Liver (tissue), 3 donors: ENCODE measurements at regions not wholly inside any gene's neighbourhood (a gene's known extent, or its start where the extent isn't known, plus 50 kb on each side); places are given as distances from the start of the nearest gene placed in this dataset.

ENCODE experiments used
- CTCF ChIP-seq: fragments of 150-350 bp; IDR thresholded peaks from 2 replicates; pipeline ENCODE4 v1.5.1; 2017; ENCODE audit warnings: improper control_type of control experiment, low read depth, low read length; ENCODE audit not compliant: missing input control
- FOXA1 ChIP-seq: IDR thresholded peaks from 2 replicates; pipeline ENCODE4 v1.6.1; 2016; ENCODE audit warnings: antibody characterized with exemption
- GABPA ChIP-seq, 2 donors: IDR thresholded peaks in 1 of 2; conservative IDR thresholded peaks in 1 of 2; 2 replicates each; pipeline ENCODE4 v1.6.1; 2016; ENCODE audit warnings: antibody characterized with exemption in 2 of 2, mild to moderate bottlenecking in 1 of 2, moderate library complexity in 1 of 2
- HNF4G ChIP-seq: IDR thresholded peaks from 2 replicates; pipeline ENCODE4 v1.6.1; 2016; ENCODE audit warnings: antibody characterized with exemption
- JUND ChIP-seq, 2 donors: IDR thresholded peaks; 2 replicates each; pipeline ENCODE4 v1.6.1; 2016; ENCODE audit warnings: antibody characterized with exemption in 2 of 2
- MAX ChIP-seq: IDR thresholded peaks from 2 replicates; pipeline ENCODE4 v1.6.1; 2016; ENCODE audit warnings: antibody characterized with exemption
- RAD21 ChIP-seq, 2 donors: IDR thresholded peaks; 2 replicates each; pipeline ENCODE4 v1.6.1; 2016; ENCODE audit warnings: antibody characterized with exemption in 2 of 2, mild to moderate bottlenecking in 2 of 2
- REST ChIP-seq: IDR thresholded peaks from 2 replicates; pipeline ENCODE4 v1.6.1; 2016; ENCODE audit warnings: antibody characterized with exemption, mild to moderate bottlenecking
- SP1 ChIP-seq: IDR thresholded peaks from 2 replicates; pipeline ENCODE4 v1.6.1; 2018; ENCODE audit warnings: antibody characterized with exemption, mild to moderate bottlenecking
- YY1 ChIP-seq: IDR thresholded peaks from 2 replicates; pipeline ENCODE4 v1.6.1; 2016; ENCODE audit warnings: antibody characterized with exemption, mild to moderate bottlenecking
- ZBTB33 ChIP-seq: IDR thresholded peaks from 2 replicates; pipeline ENCODE4 v1.6.1; 2016; ENCODE audit warnings: antibody characterized with exemption
- donor health status: healthy.
- donor health status: healthy.

GRCh38 chr20:51258582-51259165, 235.8 kb upstream of the KCNG1 start:
- no peak for TF ChIP-seq CTCF
- TF ChIP-seq SP1: no peak
- no peak for TF ChIP-seq RAD21 (IDR thresholded peaks at IDR 0.05)
- TF ChIP-seq HNF4G: no peak
- no peak for TF ChIP-seq GABPA (IDR thresholded peaks at IDR 0.05 in 1 of 2, conservative IDR thresholded peaks at IDR 0.05 in 1 of 2)
- TF ChIP-seq MAX: no peak
- TF ChIP-seq ZBTB33: no peak
- TF ChIP-seq REST: no peak
- no peak for TF ChIP-seq YY1
- TF ChIP-seq FOXA1: no peak
- TF ChIP-seq JUND (IDR thresholded peaks at IDR 0.05): no peak
